Glutamatergic neuron (in vitro differentiated cells): ENCODE measurements at regions not wholly inside any gene's neighbourhood (a gene's known extent, or its start where the extent isn't known, plus 50 kb on each side); places are given as distances from the start of the nearest gene placed in this dataset.

Experiments used
- DNase-seq: peaks from one replicate; pipeline ENCODE4 v3.0.0; 2022
- H3K27ac Mint-ChIP-seq: one replicate; pipeline ENCODE4 v1.8.0; 2020; ENCODE audit warnings: mild to moderate bottlenecking, mixed read lengths, inconsistent platforms; ENCODE audit not compliant: unreplicated experiment
- H3K27me3 Mint-ChIP-seq: one replicate; pipeline ENCODE4 v1.8.0; 2020; ENCODE audit warnings: mild to moderate bottlenecking, moderate library complexity, mixed read lengths, inconsistent platforms; ENCODE audit not compliant: unreplicated experiment
- H3K36me3 Mint-ChIP-seq: one replicate; pipeline ENCODE4 v1.8.0; 2020; ENCODE audit warnings: mild to moderate bottlenecking, mixed read lengths, inconsistent platforms; ENCODE audit not compliant: unreplicated experiment
- H3K4me1 Mint-ChIP-seq: one replicate; pipeline ENCODE4 v1.8.0; 2020; ENCODE audit warnings: mild to moderate bottlenecking, low read depth, mixed read lengths, inconsistent platforms; ENCODE audit not compliant: unreplicated experiment
- H3K4me3 Mint-ChIP-seq: one replicate; pipeline ENCODE4 v1.8.0; 2020; ENCODE audit warnings: mild to moderate bottlenecking, mixed read lengths, inconsistent platforms; ENCODE audit not compliant: unreplicated experiment
- H3K9me3 Mint-ChIP-seq: one replicate; pipeline ENCODE4 v1.8.0; 2020; ENCODE audit warnings: mild to moderate bottlenecking, moderate library complexity, mixed read lengths, inconsistent platforms; ENCODE audit not compliant: unreplicated experiment
- TF ChIP-seq, protein P1 (sequence below): fragments of 200-600 bp; sonication (generic); IDR thresholded peaks from one replicate; pipeline ENCODE4 v1.5.0; 2021; ENCODE audit not compliant: partially characterized antibody, unreplicated experiment

DNA sequence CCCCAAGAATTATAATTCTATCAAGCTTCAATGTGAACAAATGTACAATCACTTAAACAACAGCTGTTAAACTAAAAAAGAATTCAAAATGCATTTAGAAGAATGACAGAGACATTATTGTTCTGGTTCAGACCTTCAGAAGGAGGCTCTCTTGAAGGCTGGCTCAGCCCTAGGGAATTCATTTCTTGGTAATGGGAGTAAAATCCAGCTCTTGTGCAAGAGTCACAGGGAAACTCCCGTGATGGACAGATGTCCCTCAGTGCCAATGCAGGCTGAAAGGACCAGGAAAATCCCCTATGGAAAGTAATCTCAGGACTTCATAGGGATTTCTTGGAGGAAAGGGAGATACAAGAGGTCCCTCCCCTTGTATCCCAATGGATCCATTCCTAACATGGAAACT, 149.9 kb upstream of the STT3B start:
- no peaks in the 10 kb centered on the region for H3K9me3 Mint-ChIP-seq
- H3K27ac Mint-ChIP-seq: no peak overlapping the region
- H3K4me1 Mint-ChIP-seq: no peaks in the 10 kb centered on the region
- TF ChIP-seq, protein P1, sequence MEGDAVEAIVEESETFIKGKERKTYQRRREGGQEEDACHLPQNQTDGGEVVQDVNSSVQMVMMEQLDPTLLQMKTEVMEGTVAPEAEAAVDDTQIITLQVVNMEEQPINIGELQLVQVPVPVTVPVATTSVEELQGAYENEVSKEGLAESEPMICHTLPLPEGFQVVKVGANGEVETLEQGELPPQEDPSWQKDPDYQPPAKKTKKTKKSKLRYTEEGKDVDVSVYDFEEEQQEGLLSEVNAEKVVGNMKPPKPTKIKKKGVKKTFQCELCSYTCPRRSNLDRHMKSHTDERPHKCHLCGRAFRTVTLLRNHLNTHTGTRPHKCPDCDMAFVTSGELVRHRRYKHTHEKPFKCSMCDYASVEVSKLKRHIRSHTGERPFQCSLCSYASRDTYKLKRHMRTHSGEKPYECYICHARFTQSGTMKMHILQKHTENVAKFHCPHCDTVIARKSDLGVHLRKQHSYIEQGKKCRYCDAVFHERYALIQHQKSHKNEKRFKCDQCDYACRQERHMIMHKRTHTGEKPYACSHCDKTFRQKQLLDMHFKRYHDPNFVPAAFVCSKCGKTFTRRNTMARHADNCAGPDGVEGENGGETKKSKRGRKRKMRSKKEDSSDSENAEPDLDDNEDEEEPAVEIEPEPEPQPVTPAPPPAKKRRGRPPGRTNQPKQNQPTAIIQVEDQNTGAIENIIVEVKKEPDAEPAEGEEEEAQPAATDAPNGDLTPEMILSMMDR: no peak
- no peaks in the 10 kb centered on the region for H3K27me3 Mint-ChIP-seq
- H3K36me3 Mint-ChIP-seq: peaks cover 14% of the 10 kb centered on the region
- no peak for DNase-seq
- no peak overlapping the region for H3K4me3 Mint-ChIP-seq

- no peaks in the 10 kb centered on the region for H3K9me3 Mint-ChIP-seq
- no peaks in the 10 kb centered on the region for H3K4me1 Mint-ChIP-seq
- no peaks in the 10 kb centered on the region for H3K27me3 Mint-ChIP-seq
- TF ChIP-seq, protein P1: no peak
- H3K4me3 Mint-ChIP-seq: no peak overlapping the region
- peaks cover 14% of the 10 kb centered on the region for H3K36me3 Mint-ChIP-seq
- no peak overlapping the region for H3K27ac Mint-ChIP-seq
- no peak for DNase-seq
These were observed 148.6 kb upstream of the STT3B start for GRCh38 chr3:31384117-31384516.

- DNase-seq: no peak
- Mint-ChIP-seq H3K27me3 (no peaks in the 10 kb centered on the region), H3K4me3 (no peak overlapping the region), H3K27ac (no peak overlapping the region), H3K4me1 (peaks cover 3% of the 10 kb centered on the region), H3K9me3 (no peaks in the 10 kb centered on the region), H3K36me3 (peaks cover 14% of the 10 kb centered on the region)
- TF ChIP-seq, protein P1: no peak
These were observed 142.8 kb upstream of the STT3B start for GRCh38 chr3:31389939-31390338.

DNA sequence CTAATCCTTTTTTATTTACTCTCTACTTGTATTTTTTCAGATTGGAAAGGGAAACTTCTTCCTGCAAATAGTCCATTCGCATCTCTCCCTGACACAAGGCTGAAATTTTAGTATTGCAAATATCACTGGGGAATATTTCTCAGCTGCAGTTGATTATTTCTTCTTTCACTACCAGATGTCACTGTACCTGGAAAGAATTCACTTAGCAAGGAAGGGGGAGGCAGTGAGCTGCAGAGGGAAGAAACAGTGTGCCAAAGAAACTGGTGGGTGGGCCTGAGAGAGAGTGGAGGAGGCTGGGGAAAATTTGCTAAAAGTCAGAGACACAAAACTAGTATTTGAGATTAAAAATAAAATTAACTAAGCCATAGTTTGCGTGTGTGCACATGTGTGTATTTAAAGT, 142.3 kb upstream of the STT3B start:
- no peaks in the 10 kb centered on the region for H3K9me3 Mint-ChIP-seq
- H3K36me3 Mint-ChIP-seq: peaks cover 14% of the 10 kb centered on the region
- TF ChIP-seq, protein P1: no peak
- no peak overlapping the region for H3K27ac Mint-ChIP-seq
- DNase-seq: no peak
- no peaks in the 10 kb centered on the region for H3K27me3 Mint-ChIP-seq
- H3K4me3 Mint-ChIP-seq: no peak overlapping the region
- H3K4me1 Mint-ChIP-seq: peaks cover 3% of the 10 kb centered on the region

DNA sequence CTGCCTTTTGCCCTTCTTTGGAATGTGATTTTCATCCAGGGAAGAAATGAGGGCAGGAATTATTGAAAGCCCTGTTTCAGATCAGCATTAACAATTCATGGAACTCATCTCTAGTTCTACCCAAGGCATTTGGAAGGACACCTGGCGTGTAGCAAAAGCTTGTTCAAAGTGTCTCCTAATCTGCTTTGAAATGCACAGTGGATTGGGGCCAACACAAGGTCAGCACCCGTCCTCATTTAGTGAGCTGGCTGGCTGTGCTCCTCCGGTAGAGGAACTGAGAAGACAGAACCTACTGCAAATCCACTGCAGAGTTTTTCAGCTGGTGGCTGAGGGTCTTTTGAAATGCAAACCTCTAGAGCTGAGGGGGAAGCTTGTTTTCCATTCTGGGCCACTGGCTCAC, 141.6 kb upstream of the STT3B start:
- no peak overlapping the region for H3K4me3 Mint-ChIP-seq
- H3K27ac Mint-ChIP-seq: no peak overlapping the region
- H3K4me1 Mint-ChIP-seq: peaks cover 3% of the 10 kb centered on the region
- peaks cover 14% of the 10 kb centered on the region for H3K36me3 Mint-ChIP-seq
- TF ChIP-seq, protein P1: no peak
- no peaks in the 10 kb centered on the region for H3K27me3 Mint-ChIP-seq
- no peaks in the 10 kb centered on the region for H3K9me3 Mint-ChIP-seq
- no peak for DNase-seq
